ENCODE measurements at regions not wholly inside any gene's neighbourhood (a gene's known extent, or its start where the extent isn't known, plus 50 kb on each side); places are given as distances from the start of the nearest gene placed in this dataset.

DNA sequence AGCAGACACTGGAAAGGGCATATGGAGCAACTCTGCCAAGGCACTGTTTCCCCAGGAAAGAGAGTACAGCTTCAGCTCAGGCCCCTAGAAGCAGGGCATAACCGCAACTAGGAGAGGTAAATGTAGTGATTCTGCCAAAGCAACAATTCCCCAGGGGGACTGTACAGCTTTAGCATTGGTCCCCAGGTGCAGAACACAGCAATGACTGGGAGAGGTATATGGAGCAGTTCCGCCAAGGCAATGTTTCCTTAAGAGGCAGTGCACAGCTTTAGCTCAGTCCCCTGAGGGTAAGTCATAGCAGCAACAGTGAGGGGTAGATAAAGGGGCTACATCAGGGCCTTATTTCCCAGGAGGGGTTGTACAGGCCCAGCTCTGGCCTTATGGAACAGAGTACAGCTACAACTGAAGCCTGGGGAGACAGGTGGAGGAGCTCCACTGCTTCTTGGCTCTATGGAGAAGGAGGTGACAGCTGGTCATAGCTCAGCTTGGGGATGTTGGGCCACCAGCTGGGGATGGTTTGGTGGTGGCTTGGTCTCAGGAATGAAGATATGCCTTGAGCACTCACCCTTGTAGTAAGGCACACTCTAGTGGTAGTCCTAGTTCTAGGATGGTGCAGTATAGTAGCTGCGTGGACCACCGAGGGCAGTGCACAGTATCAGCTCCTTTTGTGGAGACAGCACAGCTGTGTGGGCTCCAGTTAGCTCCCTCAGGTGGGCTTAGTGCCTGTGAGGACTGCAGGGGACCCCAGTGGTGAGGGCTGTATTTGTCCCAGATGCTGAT lies 582.7 kb downstream of the PTPRC start (continued):
- TF ChIP-seq TERF1 (CRISPR knock-in tag; IDR thresholded peaks at IDR 0.05), result no peak
- TF ChIP-seq ZNF329 (CRISPR knock-in tag; IDR thresholded peaks at IDR 0.05; ENCODE audit: low read depth), result no peak

DNA sequence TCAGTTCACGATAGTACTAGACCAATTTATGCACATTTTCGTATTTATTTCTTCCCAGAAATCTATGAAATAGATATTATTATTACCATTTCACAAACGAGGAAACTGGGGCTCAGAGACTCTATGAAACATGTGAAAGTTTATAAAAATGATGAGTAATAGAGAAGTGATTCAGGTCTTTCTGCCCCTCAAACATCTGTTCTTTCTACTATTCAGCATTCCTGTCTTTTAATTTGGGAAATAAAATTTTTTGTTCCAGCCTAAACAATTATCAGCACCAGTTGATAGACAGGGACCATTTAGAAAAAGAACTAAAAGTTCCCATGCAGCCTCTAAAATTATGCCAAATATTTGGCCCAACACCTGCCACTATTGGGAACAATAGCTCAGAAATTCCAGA lies 585.1 kb downstream of the PTPRC start:
- no peak for ATAC-seq
- Histone ChIP-seq H3K9ac (ENCODE audit: insufficient read depth, low read depth, low read length) (no peak overlapping the region), H3K27ac (ENCODE audit: extremely low read length, insufficient read depth, low read length) (no peak overlapping the region), H2AFZ (ENCODE audit: low read length) (no peak overlapping the region), H3K36me3 (replicated peaks in 1 of 2; ENCODE audit: control insufficient read depth in 1 of 2, insufficient read depth in 2 of 2, low read length in 2 of 2) (no peaks in the 10 kb centered on the region), H3K4me1 (ENCODE audit: insufficient read depth, low read length) (no peaks in the 10 kb centered on the region), H4K20me1 (ENCODE audit: insufficient read depth, low read length) (no peaks in the 10 kb centered on the region), H3K4me3 (replicated peaks in 1 of 3; ENCODE audit: insufficient read depth in 1 of 3, low read depth in 2 of 3, low read length in 3 of 3) (no peak overlapping the region), H3K79me2 (ENCODE audit: insufficient read depth, low read length) (no peaks in the 10 kb centered on the region), H3K4me2 (ENCODE audit: low read depth, low read length) (no peak overlapping the region), H3K27me3 (ENCODE audit: control insufficient read depth in 1 of 2, insufficient read depth in 2 of 2, low read length in 2 of 2) (no peaks in the 10 kb centered on the region), H3K9me3 (ENCODE audit: low read length) (peaks cover 7% of the 10 kb centered on the region; the same call in 1 of the 2 replicates)
- WGBS (ENCODE audit: low lambda C conversion rate), result 1% methylated on average over 3 of the region's 3 CpGs
- DNase-seq (ENCODE audit: low spot score), result no peak
- CTCF ChIA-PET (ENCODE audit: low intra/inter-chr PET ratio, low total read pairs), result no interaction called here
- TF ChIP-seq HOXA9 (CRISPR knock-in tag; IDR thresholded peaks at IDR 0.05; ENCODE audit: borderline replicate concordance), result no peak
- no peak for TF ChIP-seq KDM4B (CRISPR knock-in tag; IDR thresholded peaks at IDR 0.05)
- TF ChIP-seq KLF12 (CRISPR knock-in tag; IDR thresholded peaks at IDR 0.05; ENCODE audit: borderline replicate concordance), result no peak
- no peak for TF ChIP-seq ZNF512 (CRISPR knock-in tag; IDR thresholded peaks at IDR 0.05)
- intact Hi-C loops (cut with micrococcal nuclease; ENCODE audit: unreplicated experiment), result no loop called here
- POLR2A ChIA-PET, result no interaction called here
- no TSS peak for BruUV-seq (replicated peaks)
- in situ Hi-C loops (cut with HindIII; ENCODE audit: extremely low pct_ligation_motif_present, low pct_unique_long_range_greater_than_20kb), result no loop called here
- no peak for FAIRE-seq
